HL-60 (cell line): ENCODE measurements at regions not wholly inside any gene's neighbourhood (a gene's known extent, or its start where the extent isn't known, plus 50 kb on each side); places are given as distances from the start of the nearest gene placed in this dataset.

Experiments used
- CTCF ChIP-seq: IDR thresholded peaks from one replicate; pipeline ENCODE4 v1.5.1; 2011; ENCODE audit warnings: low read length, control low read depth, inconsistent platforms; ENCODE audit not compliant: insufficient read depth
- POLR2AphosphoS5 ChIP-seq: IDR thresholded peaks from 2 replicates; pipeline ENCODE4 v1.6.1; 2012; ENCODE audit warnings: low read depth

- TF ChIP-seq POLR2AphosphoS5 (no peak), CTCF (no peak)
Observed at GRCh38 chrX:99705701-99706100, 704.4 kb downstream of the PCDH19 start.
